Testis (tissue), 2 donors: ENCODE measurements at regions not wholly inside any gene's neighbourhood (a gene's known extent, or its start where the extent isn't known, plus 50 kb on each side); places are given as distances from the start of the nearest gene placed in this dataset.

Source experiments
- DNase-seq: peaks from one replicate; pipeline ENCODE4 v3.0.0-alpha.2; 2019
- H3K27ac ChIP-seq, 2 donors: fragments of 200-600 bp; sonication (generic); one replicate each; pipeline ENCODE4 v1.5.1; 2019
- H3K27me3 ChIP-seq: fragments of 200-600 bp; sonication (generic); one replicate; pipeline ENCODE4 v1.5.1; 2019
- H3K36me3 ChIP-seq: fragments of 200-600 bp; sonication (generic); one replicate; pipeline ENCODE4 v1.5.1; 2017; ENCODE audit warnings: low read depth; ENCODE audit errors: missing control alignments
- H3K4me1 ChIP-seq: fragments of 200-600 bp; sonication (generic); one replicate; pipeline ENCODE4 v1.5.1; 2019
- H3K4me3 ChIP-seq, 2 donors: fragments of 200-600 bp; sonication (generic); one replicate each; pipeline ENCODE4 v1.5.1; 2017 to 2019
- H3K9me3 ChIP-seq: fragments of 200-600 bp; sonication (generic); one replicate; pipeline ENCODE4 v1.5.1; 2017
- CTCF ChIP-seq, 3 experiments: fragments of 450-650 bp in 2 of 3; fragments of 200-600 bp in 1 of 3; sonication (generic) in 1 of 3; IDR thresholded peaks; one replicate each; pipeline ENCODE4 v1.5.1; 2016 to 2019; ENCODE audit warnings: antibody characterized with exemption in 3 of 3, mild to moderate bottlenecking in 2 of 3, moderate library complexity in 1 of 3
- POLR2A ChIP-seq: fragments of 450-650 bp; IDR thresholded peaks from one replicate; pipeline ENCODE4 v1.6.1; 2017; ENCODE audit warnings: antibody characterized with exemption, mild to moderate bottlenecking, moderate library complexity
- WGBS, 2 donors: methylation state at CpG; one replicate each; pipeline ENCODE4 v1.1.5; 2018; 5-methylcytosine and 5-hydroxymethylcytosine counted together
- intact Hi-C: fragments of 100-400 bp; cut with DNase I; formaldehyde crosslinking; loops from one replicate; pipeline ENCODE4 v1.15.1; 2023; ENCODE audit warnings: low total_unique reads

GRCh38 chr16:79673635-79674034, 73.1 kb upstream of the MAF start:
- H3K27me3 ChIP-seq: no peaks in the 10 kb centered on the region
- H3K9me3 ChIP-seq: no peaks in the 10 kb centered on the region
- H3K4me1 ChIP-seq: no peaks in the 10 kb centered on the region
- no peak for DNase-seq
- intact Hi-C loops: no loop called here
- no peak overlapping the region for H3K4me3 ChIP-seq
- no peaks in the 10 kb centered on the region for H3K36me3 ChIP-seq
- no peak for TF ChIP-seq POLR2A
- TF ChIP-seq CTCF (IDR thresholded peaks at IDR 0.05): no peak
- no peak overlapping the region for H3K27ac ChIP-seq
- 59 to 63% methylated on average over 3 of the region's 3 CpGs for WGBS, 2 donors

DNA sequence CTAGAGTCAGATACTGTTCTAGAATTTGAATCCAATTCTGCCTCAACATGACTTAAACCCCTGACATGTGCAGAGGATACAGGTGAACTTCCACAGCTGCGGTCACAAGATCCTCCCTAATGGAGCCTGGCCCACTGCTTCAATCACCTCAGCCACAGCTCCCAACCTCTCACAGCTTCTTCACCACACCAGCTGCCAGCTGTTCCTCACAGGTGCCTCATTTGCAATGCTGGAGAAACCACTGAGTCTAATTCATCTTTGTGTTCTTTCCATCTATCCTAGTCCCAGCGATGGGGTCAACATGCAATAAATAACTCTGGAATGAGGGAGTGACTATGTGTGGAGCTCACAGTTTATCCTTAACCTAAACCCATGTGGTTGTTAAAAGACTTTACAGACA, 72.0 kb upstream of the MAF start:
- TF ChIP-seq CTCF (IDR thresholded peaks at IDR 0.05) (no peak), POLR2A (no peak)
- intact Hi-C loops: no loop called here
- no peak for DNase-seq

DNA sequence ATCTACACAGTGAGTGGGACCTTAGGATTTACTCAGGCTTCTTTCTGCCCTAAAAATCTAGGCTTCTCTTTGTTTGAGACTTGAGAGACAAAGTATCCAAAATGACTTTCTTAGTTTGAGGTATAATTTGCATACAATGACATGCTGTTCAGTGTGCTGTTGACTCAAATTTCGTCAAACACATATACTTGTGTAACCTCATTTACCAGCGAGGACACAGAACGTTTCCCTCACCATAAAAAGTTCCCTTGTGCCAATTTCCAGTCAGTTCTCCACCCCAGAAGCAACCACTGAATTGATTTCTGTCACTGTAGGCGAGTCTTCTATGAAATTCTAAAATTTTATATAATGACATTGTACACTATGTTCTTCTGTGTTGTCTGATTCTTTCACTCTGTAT, 68.0 kb upstream of the MAF start:
- Histone ChIP-seq H3K9me3 (no peaks in the 10 kb centered on the region), H3K4me3 (no peak overlapping the region), H3K36me3 (no peaks in the 10 kb centered on the region), H3K27ac (no peak overlapping the region), H3K4me1 (no peaks in the 10 kb centered on the region), H3K27me3 (no peaks in the 10 kb centered on the region)
- no peak for DNase-seq
- intact Hi-C loops: no loop called here
- WGBS, 2 donors: 85 to 91% methylated on average over 4 of the region's 4 CpGs
- no peak for TF ChIP-seq CTCF (IDR thresholded peaks at IDR 0.05)
- no peak for TF ChIP-seq POLR2A

More for the DNA sequence above, 72.0 kb upstream of the MAF start:
- Histone ChIP-seq H3K36me3 (no peaks in the 10 kb centered on the region), H3K27me3 (no peaks in the 10 kb centered on the region), H3K4me3 (no peak overlapping the region), H3K9me3 (no peaks in the 10 kb centered on the region), H3K27ac (no peak overlapping the region), H3K4me1 (no peaks in the 10 kb centered on the region)
- WGBS, 2 donors: 85 to 89% methylated on average over 2 of the region's 2 CpGs

- intact Hi-C loops: no loop called here
- Histone ChIP-seq H3K4me1 (no peaks in the 10 kb centered on the region), H3K9me3 (no peaks in the 10 kb centered on the region), H3K27ac (no peak overlapping the region), H3K4me3 (no peak overlapping the region), H3K27me3 (no peaks in the 10 kb centered on the region), H3K36me3 (no peaks in the 10 kb centered on the region)
- no peak for DNase-seq
- 84% methylated on average over 3 of the region's 3 CpGs for WGBS, 2 donors
- TF ChIP-seq CTCF (IDR thresholded peaks at IDR 0.05): no peak
- no peak for TF ChIP-seq POLR2A
These were observed 65.4 kb upstream of the MAF start for GRCh38 chr16:79665970-79666369.

DNA sequence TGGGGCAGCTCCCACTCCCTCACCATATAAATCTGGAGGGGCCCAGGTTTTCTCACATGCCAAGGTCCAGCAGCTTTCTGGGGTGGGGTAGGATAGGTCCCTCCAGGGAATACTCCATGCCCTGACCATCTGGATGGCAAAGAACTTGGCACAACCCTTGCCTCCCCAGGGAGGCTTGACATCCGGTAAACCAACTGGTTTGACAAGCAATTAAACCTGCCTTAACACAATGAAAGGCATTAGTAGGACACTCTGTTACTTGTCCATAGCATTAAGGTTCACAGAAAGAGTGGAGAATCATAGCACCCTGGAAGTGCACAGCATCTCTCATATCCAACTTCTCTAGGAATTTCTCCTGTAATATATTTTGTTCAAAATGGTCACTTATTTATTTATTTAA, 63.9 kb upstream of the MAF start:
- DNase-seq: no peak
- H3K4me3 ChIP-seq: no peak overlapping the region
- intact Hi-C loops: no loop called here
- TF ChIP-seq POLR2A: no peak
- H3K9me3 ChIP-seq: no peaks in the 10 kb centered on the region
- no peak overlapping the region for H3K27ac ChIP-seq
- H3K36me3 ChIP-seq: no peaks in the 10 kb centered on the region
- no peaks in the 10 kb centered on the region for H3K4me1 ChIP-seq
- no peaks in the 10 kb centered on the region for H3K27me3 ChIP-seq
- WGBS, 2 donors: 74 to 100% methylated on average over 1 of the region's 1 CpG
